Hematopoietic multipotent progenitor cell treated with erythropoietin and hydrocortisone succinate and interleukin-3 and kit ligand, for 6 days (in vitro differentiated cells): ENCODE measurements at regions not wholly inside any gene's neighbourhood (a gene's known extent, or its start where the extent isn't known, plus 50 kb on each side); places are given as distances from the start of the nearest gene placed in this dataset.

ENCODE experiments used
- DNase-seq: peaks from one replicate; pipeline ENCODE4 v3.0.0-alpha.2; 2015

- DNase-seq: peak; percentile 85
Observed at GRCh38 chr7:142385491-142386340, 127.9 kb upstream of the PRSS58 start.

- DNase-seq: peak; percentile 87
Observed at GRCh38 chr7:142384493-142384922, 126.7 kb upstream of the PRSS58 start.

- DNase-seq: peak; percentile 63
Observed at GRCh38 chr7:142383841-142384492, 126.1 kb upstream of the PRSS58 start.

- DNase-seq: no peak
Observed at GRCh38 chr7:142381727-142382390, 124.0 kb upstream of the PRSS58 start.

- DNase-seq: no peak
Observed at GRCh38 chr7:142380069-142380468, 122.2 kb upstream of the PRSS58 start.

GRCh38 chr7:142379201-142379885 is 121.5 kb upstream of the PRSS58 start:
- no peak for DNase-seq

- no peak for DNase-seq
Observed at GRCh38 chr7:142377567-142377966, 119.7 kb upstream of the PRSS58 start.

- DNase-seq: peak; percentile 51
Observed at GRCh38 chr7:142376356-142376997, 118.6 kb upstream of the PRSS58 start.

- DNase-seq: peak; percentile 64
Observed at GRCh38 chr7:142375710-142376313, 118.0 kb upstream of the PRSS58 start.

- no peak for DNase-seq
Observed at GRCh38 chr7:142372727-142373126, 114.9 kb upstream of the PRSS58 start.

GRCh38 chr7:142371586-142372377 is 113.9 kb upstream of the PRSS58 start:
- no peak for DNase-seq

GRCh38 chr7:142365410-142365842 is 107.6 kb upstream of the PRSS58 start:
- no peak for DNase-seq

- DNase-seq: no peak
Observed at GRCh38 chr7:142364551-142364950, 106.7 kb upstream of the PRSS58 start.

GRCh38 chr7:142362349-142362748 is 104.5 kb upstream of the PRSS58 start:
- no peak for DNase-seq

GRCh38 chr7:142359694-142360279 is 101.9 kb upstream of the PRSS58 start:
- no peak for DNase-seq

- peak; percentile 82 for DNase-seq
Observed at GRCh38 chr7:142357953-142358520, 100.2 kb upstream of the PRSS58 start.

- DNase-seq: no peak
Observed at GRCh38 chr7:142356166-142356565, 98.3 kb upstream of the PRSS58 start.

- DNase-seq: no peak
Observed at GRCh38 chr7:142355328-142355727, 97.5 kb upstream of the PRSS58 start.

GRCh38 chr7:142353147-142354060 is 95.5 kb upstream of the PRSS58 start:
- DNase-seq: peak; percentile 43
